Natural killer cell (primary cell): ENCODE measurements at regions not wholly inside any gene's neighbourhood (a gene's known extent, or its start where the extent isn't known, plus 50 kb on each side); places are given as distances from the start of the nearest gene placed in this dataset.
"Not testable (repeated sequence)": the region's sequence is repeated elsewhere in the genome, so short reads cannot be mapped to it uniquely, and the experiment has no call there.

ENCODE experiments used
- ATAC-seq, 3 donors: fragments of 150-1000 bp in 2 of 3; fragments of 200-7000 bp in 1 of 3; cut with Tn5 transposase; 1 replicate in 1 of 3; 2 replicates in 2 of 3; pipeline ENCODE4 v1.10.0; 2021; ENCODE audit warnings: mild to moderate bottlenecking in 2 of 3, moderate library complexity in 2 of 3
- DNase-seq, 2 donors: peaks; one replicate each; pipeline versions ENCODE4 v3.0.0 to v3.0.0-alpha.2; 2013 to 2021; ENCODE audit warnings: mixed read lengths in 1 of 2
- H3K27ac ChIP-seq: one replicate; pipeline ENCODE4 v1.5.1; 2013; ENCODE audit warnings: mild to moderate bottlenecking, low read length
- H3K27me3 ChIP-seq: one replicate; pipeline ENCODE4 v1.6.1; 2013; ENCODE audit warnings: low read length; ENCODE audit not compliant: control insufficient read depth, insufficient read depth
- H3K36me3 ChIP-seq: one replicate; pipeline ENCODE4 v1.6.1; 2013; ENCODE audit warnings: low read length; ENCODE audit not compliant: control insufficient read depth, insufficient read depth
- H3K4me1 ChIP-seq: one replicate; pipeline ENCODE4 v1.6.1; 2013; ENCODE audit warnings: low read length; ENCODE audit not compliant: control insufficient read depth, insufficient read depth
- H3K4me3 ChIP-seq: one replicate; pipeline ENCODE4 v1.5.1; 2013; ENCODE audit warnings: low read length
- H3K9me3 ChIP-seq: one replicate; pipeline ENCODE4 v1.6.1; 2013; ENCODE audit warnings: low read length; ENCODE audit not compliant: control insufficient read depth, insufficient read depth
- H3K27ac Mint-ChIP-seq, 2 donors: one replicate each; pipeline ENCODE4 v1.8.0; 2022; ENCODE audit warnings: mild to moderate bottlenecking in 2 of 2, mixed read lengths in 2 of 2, moderate library complexity in 1 of 2
- H3K27me3 Mint-ChIP-seq, 2 donors: one replicate each; pipeline ENCODE4 v1.8.0; 2022; ENCODE audit warnings: low read depth in 2 of 2, mixed read lengths in 2 of 2
- H3K36me3 Mint-ChIP-seq: one replicate; pipeline ENCODE4 v1.8.0; 2022; ENCODE audit warnings: mixed read lengths
- H3K4me1 Mint-ChIP-seq, 2 donors: one replicate each; pipeline ENCODE4 v1.8.0; 2022; ENCODE audit warnings: mixed read lengths in 2 of 2
- H3K4me3 Mint-ChIP-seq: one replicate; pipeline ENCODE4 v1.8.0; 2022; ENCODE audit warnings: mild to moderate bottlenecking, moderate library complexity, mixed read lengths
- H3K9me3 Mint-ChIP-seq, 2 donors: one replicate each; pipeline ENCODE4 v1.8.0; 2022; ENCODE audit warnings: mixed read lengths in 2 of 2
- WGBS: methylation state at CpG from one replicate; pipeline ENCODE4 v1.1.7; 2013; ENCODE audit warnings: missing lambda C conversion rate; ENCODE audit not compliant: insufficient coverage; 5-methylcytosine and 5-hydroxymethylcytosine counted together
- intact Hi-C: fragments of 100-400 bp; cut with micrococcal nuclease; formaldehyde crosslinking; loops from one replicate; pipeline ENCODE4 v1.14.2; 2022
- TF ChIP-seq, protein P1 (sequence below): fragments of 200-600 bp; IDR thresholded peaks from one replicate; pipeline ENCODE4 v1.8.0; 2022; ENCODE audit warnings: antibody characterized with exemption

GRCh38 chr12:42023733-42024494 is 120.8 kb downstream of the GXYLT1 start:
- H3K4me1 ChIP-seq, result peaks cover 8% of the 10 kb centered on the region
- H3K9me3 ChIP-seq, result no peaks in the 10 kb centered on the region
- H3K27ac ChIP-seq, result no peak overlapping the region
- H3K4me3 Mint-ChIP-seq, result peak overlapping the region; percentile 71
- no peaks in the 10 kb centered on the region for H3K36me3 ChIP-seq
- H3K4me1 Mint-ChIP-seq, result peaks cover 11 to 15% of the 10 kb centered on the region in 2 donors
- H3K27me3 Mint-ChIP-seq, result peaks cover 3 to 11% of the 10 kb centered on the region in 2 donors
- peak overlapping the region in 1 of 2 donors; percentile 51 for H3K27ac Mint-ChIP-seq
- 16% methylated on average over 21 of the region's 25 CpGs for WGBS
- H3K27me3 ChIP-seq, result no peaks in the 10 kb centered on the region
- H3K4me3 ChIP-seq, result peak overlapping the region; percentile 19
- no peaks in the 10 kb centered on the region for H3K36me3 Mint-ChIP-seq
- H3K9me3 Mint-ChIP-seq, result no peaks in the 10 kb centered on the region
- ATAC-seq (peak; percentile 80 to 95 (median 90)), DNase-seq (peak; percentile 55 to 79)
- TF ChIP-seq, protein P1, sequence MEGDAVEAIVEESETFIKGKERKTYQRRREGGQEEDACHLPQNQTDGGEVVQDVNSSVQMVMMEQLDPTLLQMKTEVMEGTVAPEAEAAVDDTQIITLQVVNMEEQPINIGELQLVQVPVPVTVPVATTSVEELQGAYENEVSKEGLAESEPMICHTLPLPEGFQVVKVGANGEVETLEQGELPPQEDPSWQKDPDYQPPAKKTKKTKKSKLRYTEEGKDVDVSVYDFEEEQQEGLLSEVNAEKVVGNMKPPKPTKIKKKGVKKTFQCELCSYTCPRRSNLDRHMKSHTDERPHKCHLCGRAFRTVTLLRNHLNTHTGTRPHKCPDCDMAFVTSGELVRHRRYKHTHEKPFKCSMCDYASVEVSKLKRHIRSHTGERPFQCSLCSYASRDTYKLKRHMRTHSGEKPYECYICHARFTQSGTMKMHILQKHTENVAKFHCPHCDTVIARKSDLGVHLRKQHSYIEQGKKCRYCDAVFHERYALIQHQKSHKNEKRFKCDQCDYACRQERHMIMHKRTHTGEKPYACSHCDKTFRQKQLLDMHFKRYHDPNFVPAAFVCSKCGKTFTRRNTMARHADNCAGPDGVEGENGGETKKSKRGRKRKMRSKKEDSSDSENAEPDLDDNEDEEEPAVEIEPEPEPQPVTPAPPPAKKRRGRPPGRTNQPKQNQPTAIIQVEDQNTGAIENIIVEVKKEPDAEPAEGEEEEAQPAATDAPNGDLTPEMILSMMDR, result peak; percentile 93
- intact Hi-C loops, result loop anchor here (5.0 kb wide), 1 partner anchor 1077 kb away; no protein-coding TSS in a partner anchor

GRCh38 chr12:42021937-42022336 is 122.7 kb downstream of the GXYLT1 start:
- not testable (repeated sequence) for H3K4me3 ChIP-seq, H3K27me3 ChIP-seq, H3K9me3 Mint-ChIP-seq, H3K36me3 ChIP-seq, H3K4me1 ChIP-seq, ATAC-seq, DNase-seq, H3K27ac ChIP-seq, H3K36me3 Mint-ChIP-seq, H3K27ac Mint-ChIP-seq, H3K9me3 ChIP-seq, H3K4me3 Mint-ChIP-seq
- 82% methylated on average over 7 of the region's 9 CpGs for WGBS
- Mint-ChIP-seq H3K27me3 (peaks cover 8 to 15% of the 10 kb centered on the region in 2 donors), H3K4me1 (peaks cover 11 to 15% of the 10 kb centered on the region in 2 donors)
- intact Hi-C loops, result loop anchor here (5.0 kb wide), 1 partner anchor 1075 kb away; no protein-coding TSS in a partner anchor

- 49% methylated on average over 3 of the region's 4 CpGs for WGBS
- Histone ChIP-seq H3K9me3 (no peaks in the 10 kb centered on the region), H3K27me3 (no peaks in the 10 kb centered on the region), H3K27ac (no peak overlapping the region), H3K4me1 (peaks cover 8% of the 10 kb centered on the region), H3K36me3 (no peaks in the 10 kb centered on the region), H3K4me3 (no peak overlapping the region)
- TF ChIP-seq, protein P1, result no peak
- Mint-ChIP-seq H3K4me3 (no peak overlapping the region), H3K36me3 (no peaks in the 10 kb centered on the region), H3K4me1 (peaks cover 11 to 15% of the 10 kb centered on the region in 2 donors), H3K27ac (no peak overlapping the region), H3K27me3 (peaks cover 12 to 19% of the 10 kb centered on the region in 2 donors), H3K9me3 (no peaks in the 10 kb centered on the region)
- no peak for ATAC-seq
- intact Hi-C loops, result loop anchor here (5.0 kb wide), 1 partner anchor 1074 kb away; no protein-coding TSS in a partner anchor
- no peak for DNase-seq
Measured at GRCh38 chr12:42021469-42021868, 123.2 kb downstream of the GXYLT1 start.

GRCh38 chr12:42020226-42020625 is 124.4 kb downstream of the GXYLT1 start:
- no peaks in the 10 kb centered on the region for H3K9me3 Mint-ChIP-seq
- intact Hi-C loops, result loop anchor here (5.0 kb wide), 1 partner anchor 1073 kb away; no protein-coding TSS in a partner anchor
- no peak overlapping the region for H3K4me3 Mint-ChIP-seq
- 95% methylated on average over 1 of the region's 4 CpGs for WGBS
- H3K27me3 ChIP-seq, result no peaks in the 10 kb centered on the region
- TF ChIP-seq, protein P1, result no peak
- ATAC-seq (no peak), DNase-seq (no peak)
- no peaks in the 10 kb centered on the region for H3K9me3 ChIP-seq
- H3K36me3 ChIP-seq, result no peaks in the 10 kb centered on the region
- peaks cover 8% of the 10 kb centered on the region for H3K4me1 ChIP-seq
- peaks cover 17 to 21% of the 10 kb centered on the region in 2 donors for H3K27me3 Mint-ChIP-seq
- no peak overlapping the region for H3K27ac ChIP-seq
- H3K4me3 ChIP-seq, result no peak overlapping the region
- peaks cover 11 to 15% of the 10 kb centered on the region in 2 donors for H3K4me1 Mint-ChIP-seq
- no peak overlapping the region for H3K27ac Mint-ChIP-seq
- no peaks in the 10 kb centered on the region for H3K36me3 Mint-ChIP-seq
